Right cardiac atrium (tissue), 5 donors: ENCODE measurements at regions not wholly inside any gene's neighbourhood (a gene's known extent, or its start where the extent isn't known, plus 50 kb on each side); places are given as distances from the start of the nearest gene placed in this dataset.
A peak's percentile ranks its signal among the peaks of the same experiment; 100 is the strongest.
"Not testable (repeated sequence)": the region's sequence is repeated elsewhere in the genome, so short reads cannot be mapped to it uniquely, and the experiment has no call there.

ENCODE experiments used
- ATAC-seq, 2 donors: fragments of 200-7000 bp; cut with Tn5 transposase; one replicate each; pipeline versions ENCODE4 v1.8.0 to v1.9.1; 2020; ENCODE audit warnings: moderate library complexity in 2 of 2, mild to moderate bottlenecking in 1 of 2
- DNase-seq, 3 donors: peaks; one replicate each; pipeline ENCODE4 v3.0.0-alpha.2; 2020
- H3K27ac ChIP-seq: one replicate; pipeline ENCODE4 v1.5.1; 2013; ENCODE audit warnings: mild to moderate bottlenecking, low read length, control low read depth, moderate library complexity
- H3K27me3 ChIP-seq: one replicate; pipeline ENCODE4 v1.6.1; 2013; ENCODE audit not compliant: control insufficient read depth, insufficient read depth
- H3K4me1 ChIP-seq: one replicate; pipeline ENCODE4 v1.6.1; 2013; ENCODE audit warnings: low read length; ENCODE audit not compliant: control insufficient read depth, insufficient read depth
- H3K4me3 ChIP-seq: one replicate; pipeline ENCODE4 v1.5.1; 2013; ENCODE audit warnings: low read length, control low read depth
- H3K9me3 ChIP-seq: one replicate; pipeline ENCODE4 v1.6.1; 2013; ENCODE audit warnings: low read length; ENCODE audit not compliant: control insufficient read depth
- WGBS: extraction: QIAGEN DNeasy Blood & Tissue Kit; methylation state at CpG from one replicate; pipeline ENCODE4 v1.1.7; 2013; 5-methylcytosine and 5-hydroxymethylcytosine counted together
- intact Hi-C, 4 donors: fragments of 100-400 bp; cut with DNase I; formaldehyde crosslinking; loops; one replicate each; pipeline versions ENCODE4 v1.11.0 to v1.14.0; 2022 to 2023
- donor health status: healthy with polysubstance abuse.
- donor health status: DM: no; HTN: yes; CAD: no.
- donor health status: DM: no; HTN: no; CAD: no.
- donor health status: DM: no; HTN: yes; CAD: no; lungs with severe emphysema.
- donor health status: DM: yes; HTN: yes; CAD: no.

- Histone ChIP-seq H3K9me3 (no peaks in the 10 kb centered on the region), H3K4me1 (peaks cover 3% of the 10 kb centered on the region), H3K27me3 (no peaks in the 10 kb centered on the region), H3K4me3 (no peak overlapping the region), H3K27ac (no peak overlapping the region)
- ATAC-seq (no peak), DNase-seq (no peak)
- intact Hi-C loops, result no loop called here
- 88% methylated on average over 7 of the region's 7 CpGs for WGBS
Observed at GRCh38 chr1:112817555-112818373, 102.6 kb upstream of the PPM1J start.

GRCh38 chr1:112815376-112815775 is 100.2 kb upstream of the PPM1J start:
- DNase-seq, result no peak

GRCh38 chr1:112814645-112815044 is 99.5 kb upstream of the PPM1J start:
- H3K9me3 ChIP-seq, DNase-seq, H3K27ac ChIP-seq, H3K4me1 ChIP-seq, H3K27me3 ChIP-seq, intact Hi-C loops, ATAC-seq, H3K4me3 ChIP-seq: not testable (repeated sequence)
- WGBS, result 88% methylated on average over 8 of the region's 8 CpGs

More at GRCh38 chr1:112815376-112815775, 100.2 kb upstream of the PPM1J start:
- H3K9me3 ChIP-seq, result no peaks in the 10 kb centered on the region
- intact Hi-C loops, result no loop called here
- H3K27me3 ChIP-seq, result no peaks in the 10 kb centered on the region
- H3K4me1 ChIP-seq, result peaks cover 3% of the 10 kb centered on the region
- H3K27ac ChIP-seq, result no peak overlapping the region
- WGBS, result 91% methylated on average over 5 of the region's 5 CpGs
- no peak overlapping the region for H3K4me3 ChIP-seq
- no peak for ATAC-seq

- Histone ChIP-seq H3K4me3 (no peak overlapping the region), H3K27ac (no peak overlapping the region), H3K27me3 (no peaks in the 10 kb centered on the region), H3K4me1 (no peaks in the 10 kb centered on the region), H3K9me3 (no peaks in the 10 kb centered on the region)
- peak; percentile 78 to 89 for ATAC-seq
- intact Hi-C loops, result loop anchor here in 2 of 4 donors (5.0 to 10.0 kb wide), 3 partner anchors 94 to 236 kb away; partner anchors contain the start of gene PPM1J (in 1 of the 2)
- 28% methylated on average over 8 of the region's 8 CpGs for WGBS
- peak; percentile 67 to 90 (median 89) for DNase-seq
Observed at GRCh38 chr1:112808861-112809684, 93.9 kb upstream of the PPM1J start.

- WGBS, result 71% methylated on average over 3 of the region's 3 CpGs
- ATAC-seq (peak; percentile 36 to 58), DNase-seq (no peak)
- Histone ChIP-seq H3K4me1 (no peaks in the 10 kb centered on the region), H3K4me3 (no peak overlapping the region), H3K27me3 (no peaks in the 10 kb centered on the region), H3K27ac (peak overlapping the region; percentile 61), H3K9me3 (no peaks in the 10 kb centered on the region)
- intact Hi-C loops, result loop anchor here in 2 of 4 donors (5.0 to 10.0 kb wide), 3 partner anchors 93 to 237 kb away; partner anchors contain the start of gene PPM1J (in 1 of the 2)
Observed at GRCh38 chr1:112807999-112808398, 92.9 kb upstream of the PPM1J start.

GRCh38 chr1:112807117-112807516 is 92.0 kb upstream of the PPM1J start:
- intact Hi-C loops, result loop anchor here in 2 of 4 donors (5.0 to 10.0 kb wide), 3 partner anchors 92 to 238 kb away; partner anchors contain the start of gene PPM1J (in 1 of the 2)
- H3K4me1 ChIP-seq, result no peaks in the 10 kb centered on the region
- H3K4me3 ChIP-seq, result no peak overlapping the region
- no peak for DNase-seq
- H3K9me3 ChIP-seq, result no peaks in the 10 kb centered on the region
- no peak overlapping the region for H3K27ac ChIP-seq
- 82% methylated on average over 6 of the region's 6 CpGs for WGBS
- H3K27me3 ChIP-seq, result no peaks in the 10 kb centered on the region
- ATAC-seq, result no peak

GRCh38 chr1:112806090-112806642 is 91.0 kb upstream of the PPM1J start:
- no peak for ATAC-seq
- Histone ChIP-seq H3K9me3 (no peaks in the 10 kb centered on the region), H3K27ac (no peak overlapping the region), H3K4me1 (no peaks in the 10 kb centered on the region), H3K27me3 (no peaks in the 10 kb centered on the region), H3K4me3 (no peak overlapping the region)
- intact Hi-C loops, result loop anchor here in 2 of 4 donors (5.0 to 10.0 kb wide), 3 partner anchors 91 to 239 kb away; partner anchors contain the start of gene PPM1J (in 1 of the 2)
- 89% methylated on average over 3 of the region's 3 CpGs for WGBS
- no peak for DNase-seq

GRCh38 chr1:112805155-112805853 is 90.2 kb upstream of the PPM1J start:
- 83% methylated on average over 3 of the region's 3 CpGs for WGBS
- intact Hi-C loops, result loop anchor here in 3 of 4 donors (2.0 to 10.0 kb wide), 5 partner anchors 87 to 239 kb away; partner anchors contain the start of gene PPM1J (in 1 of the 3)

GRCh38 chr1:112803906-112804762 is 89.0 kb upstream of the PPM1J start:
- no peak overlapping the region for H3K27ac ChIP-seq
- WGBS, result 57% methylated on average over 10 of the region's 10 CpGs
- no peak overlapping the region for H3K4me3 ChIP-seq
- intact Hi-C loops, result loop anchor here (2.0 to 10.0 kb wide), 5 partner anchors 85 to 241 kb away; partner anchors contain the start of gene PPM1J (in 2 of the 4)
- no peaks in the 10 kb centered on the region for H3K4me1 ChIP-seq
- no peaks in the 10 kb centered on the region for H3K27me3 ChIP-seq
- peak; percentile 86 to 87 for ATAC-seq
- no peaks in the 10 kb centered on the region for H3K9me3 ChIP-seq
- peak; percentile 55 to 86 (median 83) for DNase-seq

More at GRCh38 chr1:112805155-112805853, 90.2 kb upstream of the PPM1J start:
- Histone ChIP-seq H3K9me3 (no peaks in the 10 kb centered on the region), H3K27me3 (no peaks in the 10 kb centered on the region), H3K4me3 (no peak overlapping the region), H3K27ac (no peak overlapping the region), H3K4me1 (no peaks in the 10 kb centered on the region)
- no peak for ATAC-seq
- no peak for DNase-seq
